Ovary (tissue), 3 donors: ENCODE measurements at regions not wholly inside any gene's neighbourhood (a gene's known extent, or its start where the extent isn't known, plus 50 kb on each side); places are given as distances from the start of the nearest gene placed in this dataset.

Experiments used
- CTCF ChIP-seq, 3 donors: fragments of 450-650 bp in 2 of 3; fragments of 200-600 bp in 1 of 3; IDR thresholded peaks; one replicate each; pipeline versions ENCODE4 v1.5.1 to v1.8.0; 2016 to 2022; ENCODE audit warnings: antibody characterized with exemption in 3 of 3, mild to moderate bottlenecking in 1 of 3
- EP300 ChIP-seq: sonication (generic); formaldehyde crosslinking; IDR thresholded peaks from one replicate; pipeline ENCODE4 v1.6.1; 2017; ENCODE audit warnings: antibody characterized with exemption
- POLR2A ChIP-seq: fragments of 450-650 bp; IDR thresholded peaks from one replicate; pipeline ENCODE4 v1.6.1; 2017; ENCODE audit warnings: antibody characterized with exemption, mild to moderate bottlenecking, moderate library complexity
- donor health status: DM: no; HTN: no; CAD: no.

- TF ChIP-seq CTCF (IDR thresholded peaks at IDR 0.05), result no peak
- TF ChIP-seq POLR2A, result no peak
- TF ChIP-seq EP300, result no peak
Measured at GRCh38 chr1:187490266-187490665, 661.5 kb downstream of the PLA2G4A start.
